ENCODE measurements at regions not wholly inside any gene's neighbourhood (a gene's known extent, or its start where the extent isn't known, plus 50 kb on each side); places are given as distances from the start of the nearest gene placed in this dataset.

DNA sequence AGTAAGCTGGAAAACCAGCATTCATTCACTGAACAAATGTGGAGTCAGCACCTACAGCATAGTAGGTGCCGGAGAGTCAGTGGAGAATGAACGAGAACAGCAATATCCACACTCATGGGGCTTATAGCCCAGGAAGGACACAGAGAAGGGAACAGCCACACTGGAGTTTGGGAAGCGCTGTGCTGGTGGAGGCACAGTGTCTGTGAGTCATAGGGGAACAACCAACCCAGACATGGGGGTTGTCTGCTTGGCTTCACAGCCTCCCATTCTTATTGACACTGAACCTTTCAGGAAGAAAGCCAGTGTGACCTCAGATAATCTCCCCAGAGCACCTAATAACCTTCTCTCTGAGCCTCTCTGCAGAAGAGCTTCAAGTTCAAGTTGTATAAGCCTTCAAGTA, 56.6 kb upstream of the UBASH3B start:
- H3K9me3 ChIP-seq, result no peaks in the 10 kb centered on the region
- no peaks in the 10 kb centered on the region for H3K4me1 ChIP-seq (ENCODE audit: insufficient read depth)
- no peaks in the 10 kb centered on the region for H3K27me3 ChIP-seq
- TF ChIP-seq POLR2A (IDR thresholded peaks at IDR 0.05) (no peak), EP300 (IDR thresholded peaks at IDR 0.05) (no peak), CTCF (IDR thresholded peaks at IDR 0.05) (no peak)
- 92 to 95% (median 93%) methylated on average over 3 of the region's 3 CpGs for WGBS, 3 donors
- intact Hi-C loops (cut with DNase I), result no loop called here
- H3K27ac ChIP-seq, result no peak overlapping the region
- H3K36me3 ChIP-seq, result no peaks in the 10 kb centered on the region
- DNase-seq, result no peak
- no peak overlapping the region for H3K4me3 ChIP-seq

DNA sequence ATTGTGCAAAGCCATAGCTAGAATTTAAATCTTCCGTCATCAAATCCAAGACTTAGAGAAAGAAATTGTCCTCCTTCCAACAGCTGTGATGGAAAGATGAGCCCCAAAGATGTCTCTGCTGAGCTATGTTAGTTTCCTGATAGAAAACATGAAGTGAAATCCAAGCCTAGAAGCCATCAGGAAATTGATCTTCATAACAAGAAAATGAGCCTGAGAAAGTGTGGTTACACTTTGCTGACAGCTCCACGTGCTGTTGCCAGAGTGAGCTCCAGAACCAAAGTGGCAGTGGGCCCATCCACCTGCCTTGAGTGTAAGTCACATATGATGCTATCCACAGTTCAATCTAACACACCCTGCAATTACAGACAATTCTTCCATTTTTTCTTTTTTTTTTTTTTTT, 58.0 kb upstream of the UBASH3B start:
- Histone ChIP-seq H3K4me3 (no peak overlapping the region), H3K27me3 (no peaks in the 10 kb centered on the region), H3K27ac (no peak overlapping the region), H3K36me3 (no peaks in the 10 kb centered on the region), H3K9me3 (no peaks in the 10 kb centered on the region), H3K4me1 (ENCODE audit: insufficient read depth) (no peaks in the 10 kb centered on the region)
- no peak for DNase-seq
- TF ChIP-seq CTCF (IDR thresholded peaks at IDR 0.05) (no peak), POLR2A (IDR thresholded peaks at IDR 0.05) (no peak), EP300 (IDR thresholded peaks at IDR 0.05) (no peak)
- intact Hi-C loops (cut with DNase I), result no loop called here
- 75 to 86% (median 84%) methylated on average over 2 of the region's 2 CpGs for WGBS, 3 donors

- H3K4me1 ChIP-seq (ENCODE audit: insufficient read depth), result no peaks in the 10 kb centered on the region
These were observed 60.4 kb upstream of the UBASH3B start for GRCh38 chr11:122594986-122595645.

DNA sequence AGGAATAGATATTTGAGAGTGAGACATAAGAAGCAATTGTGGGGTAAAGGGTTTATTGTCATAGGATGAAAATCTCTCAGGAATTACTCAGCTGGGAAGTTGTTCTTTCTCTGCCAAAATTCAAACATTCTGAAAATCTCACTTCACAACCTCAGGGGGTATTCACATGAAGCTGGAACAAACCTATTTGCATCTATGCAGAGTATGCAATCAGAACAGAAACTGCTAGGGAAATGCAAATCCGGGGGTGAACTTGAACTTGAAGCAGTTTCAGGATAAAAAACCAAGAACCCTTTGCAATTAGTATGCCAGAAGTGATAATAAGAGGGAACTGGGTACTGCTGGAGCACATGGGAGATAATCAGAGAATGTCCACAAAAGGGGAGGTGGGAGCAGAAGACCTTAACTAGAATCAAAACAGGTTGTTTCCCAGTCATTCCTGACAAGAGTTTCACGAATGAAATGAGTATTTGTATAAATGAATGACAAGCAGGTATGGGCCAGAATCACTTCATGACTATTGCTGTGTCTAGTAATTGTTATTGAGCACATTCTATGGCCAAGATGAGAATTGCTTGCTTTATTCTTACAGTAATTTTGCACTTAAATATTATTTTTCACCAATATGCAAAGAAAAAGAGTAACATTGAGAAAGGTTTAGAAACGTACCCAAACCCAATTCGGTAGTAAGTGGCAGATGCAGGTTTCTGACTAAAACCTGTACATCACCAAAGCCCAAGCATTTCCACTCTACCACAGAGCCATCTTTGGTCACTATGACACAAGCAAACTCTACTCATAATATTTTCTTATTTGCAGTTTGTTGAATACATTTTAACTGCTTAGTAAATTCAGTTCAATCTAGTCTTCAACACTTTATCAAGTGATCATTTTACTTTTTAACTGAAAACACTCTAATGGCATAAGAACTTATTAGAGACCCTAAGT, 61.8 kb upstream of the UBASH3B start:
- no peak overlapping the region for H3K4me3 ChIP-seq
- H3K9me3 ChIP-seq, result no peaks in the 10 kb centered on the region
- TF ChIP-seq CTCF (IDR thresholded peaks at IDR 0.05), result no peak
- TF ChIP-seq EP300 (IDR thresholded peaks at IDR 0.05), result no peak
- TF ChIP-seq POLR2A (IDR thresholded peaks at IDR 0.05), result no peak
- 65 to 72% (median 71%) methylated on average over 4 of the region's 4 CpGs for WGBS, 3 donors
- H3K27ac ChIP-seq, result no peak overlapping the region
- intact Hi-C loops (cut with DNase I), result no loop called here
- H3K36me3 ChIP-seq, result no peaks in the 10 kb centered on the region
- no peak for DNase-seq
- no peaks in the 10 kb centered on the region for H3K4me1 ChIP-seq (ENCODE audit: insufficient read depth)
- H3K27me3 ChIP-seq, result no peaks in the 10 kb centered on the region

More at GRCh38 chr11:122594986-122595645, 60.4 kb upstream of the UBASH3B start:
- DNase-seq, result no peak
- intact Hi-C loops (cut with DNase I), result no loop called here
- no peaks in the 10 kb centered on the region for H3K9me3 ChIP-seq
- no peak overlapping the region for H3K4me3 ChIP-seq
- H3K36me3 ChIP-seq, result no peaks in the 10 kb centered on the region
- WGBS, 3 donors, result 80 to 87% (median 85%) methylated on average over 3 of the region's 3 CpGs
- H3K27ac ChIP-seq, result no peak overlapping the region
- no peaks in the 10 kb centered on the region for H3K27me3 ChIP-seq
- TF ChIP-seq CTCF (IDR thresholded peaks at IDR 0.05) (no peak), POLR2A (IDR thresholded peaks at IDR 0.05) (no peak), EP300 (IDR thresholded peaks at IDR 0.05) (no peak)

Measured in ovary (tissue), 7 donors.